Choroid plexus epithelial cell (primary cell): ENCODE measurements at regions not wholly inside any gene's neighbourhood (a gene's known extent, or its start where the extent isn't known, plus 50 kb on each side); places are given as distances from the start of the nearest gene placed in this dataset.
"Not testable (repeated sequence)": the region's sequence is repeated elsewhere in the genome, so short reads cannot be mapped to it uniquely, and the experiment has no call there.

Source experiments
- DNase-seq: peaks from one replicate; pipeline ENCODE4 v3.0.0-alpha.2; 2010; ENCODE audit warnings: low read depth
- H3K4me3 ChIP-seq: 2 replicates; pipeline ENCODE4 v1.5.1; 2011; ENCODE audit warnings: low read depth, mild to moderate bottlenecking, control low read depth, low read length, moderate library complexity
- CTCF ChIP-seq: conservative IDR thresholded peaks from 2 replicates; pipeline ENCODE4 v1.5.1; 2011; ENCODE audit warnings: low read depth, mild to moderate bottlenecking, control low read depth, inconsistent platforms, low read length, moderate library complexity

- no peak overlapping the region for H3K4me3 ChIP-seq
- TF ChIP-seq CTCF: no peak
- DNase-seq: no peak
Observed at GRCh38 chr12:73124480-73124879, 852.3 kb downstream of the TRHDE start.

GRCh38 chr12:73125148-73125547 lies 853.0 kb downstream of the TRHDE start:
- no peak for DNase-seq
- no peak overlapping the region for H3K4me3 ChIP-seq
- TF ChIP-seq CTCF: no peak

- DNase-seq: no peak
- TF ChIP-seq CTCF: no peak
- no peak overlapping the region for H3K4me3 ChIP-seq
Observed at GRCh38 chr12:73136386-73136785, 864.2 kb downstream of the TRHDE start.

GRCh38 chr12:73139642-73140041 lies 867.5 kb downstream of the TRHDE start:
- H3K4me3 ChIP-seq, DNase-seq: not testable (repeated sequence)

GRCh38 chr12:73158341-73158740 lies 886.2 kb downstream of the TRHDE start:
- no peak for TF ChIP-seq CTCF
- H3K4me3 ChIP-seq: no peak overlapping the region
- no peak for DNase-seq

- no peak for TF ChIP-seq CTCF
Observed at GRCh38 chr12:73159954-73160353, 887.8 kb downstream of the TRHDE start.

GRCh38 chr12:73161970-73162369 lies 889.8 kb downstream of the TRHDE start:
- TF ChIP-seq CTCF: no peak
- DNase-seq: no peak
- no peak overlapping the region for H3K4me3 ChIP-seq

More at GRCh38 chr12:73159954-73160353, 887.8 kb downstream of the TRHDE start:
- H3K4me3 ChIP-seq: no peak overlapping the region
- no peak for DNase-seq

GRCh38 chr12:73180734-73181133 lies 908.6 kb downstream of the TRHDE start:
- no peak for TF ChIP-seq CTCF
- no peak overlapping the region for H3K4me3 ChIP-seq
- DNase-seq: no peak
